HCT116 (cell line): ENCODE measurements at regions not wholly inside any gene's neighbourhood (a gene's known extent, or its start where the extent isn't known, plus 50 kb on each side); places are given as distances from the start of the nearest gene placed in this dataset.

Source experiments
- ELF1 ChIP-seq: IDR thresholded peaks from 2 replicates; pipeline ENCODE4 v1.6.1; 2012; ENCODE audit warnings: low read depth, borderline replicate concordance
- EZH2 ChIP-seq: fragments of 200-600 bp; sonication (generic); IDR thresholded peaks from 2 replicates; pipeline ENCODE4 v1.6.1; 2017; ENCODE audit warnings: antibody characterized with exemption, mixed run types
- EZH2phosphoT487 ChIP-seq: fragments of 200-600 bp; IDR thresholded peaks from 2 replicates; pipeline ENCODE4 v1.6.1; 2018; ENCODE audit warnings: antibody characterized with exemption, borderline replicate concordance
- JUND ChIP-seq: IDR thresholded peaks from 2 replicates; pipeline ENCODE4 v1.6.1; 2012
- POLR2A ChIP-seq: IDR thresholded peaks from 2 replicates; pipeline ENCODE4 v1.7.0; 2011; ENCODE audit warnings: borderline replicate concordance; ENCODE audit not compliant: insufficient read depth, insufficient read length; ENCODE audit errors: extremely low read depth
- SP1 ChIP-seq: IDR thresholded peaks from 2 replicates; pipeline ENCODE4 v1.6.1; 2012; ENCODE audit warnings: low read depth
- TCF7L2 ChIP-seq: IDR thresholded peaks from 2 replicates; pipeline ENCODE4 v1.7.0; 2011; ENCODE audit warnings: borderline replicate concordance, inconsistent platforms; ENCODE audit not compliant: insufficient read depth, insufficient read length; ENCODE audit errors: extremely low read depth
- ZNF274 ChIP-seq: fragments of 200-500 bp; sonication (Bioruptor generic); IDR thresholded peaks from 2 replicates; pipeline ENCODE4 v1.6.1; 2014; ENCODE audit warnings: mild to moderate bottlenecking, low read depth, low read length, inconsistent platforms
- TF ChIP-seq, protein P1 (sequence below), 3 experiments: fragments of 200-600 bp in 1 of 3; sonication (generic) in 1 of 3; IDR thresholded peaks in 2 of 3; conservative IDR thresholded peaks in 1 of 3; 2 replicates each; pipeline ENCODE4 v1.5.1; 2012 to 2017; ENCODE audit warnings: low read depth in 2 of 3, low read length in 2 of 3, antibody characterized with exemption in 1 of 3, borderline replicate concordance in 1 of 3, control low read depth in 1 of 3, mild to moderate bottlenecking in 1 of 3, mixed read lengths in 1 of 3, mixed run types in 1 of 3, moderate library complexity in 1 of 3; ENCODE audit not compliant: insufficient read depth in 1 of 3
- TF ChIP-seq, protein P2 (sequence below): IDR thresholded peaks from 2 replicates; pipeline ENCODE4 v1.6.1; 2012; ENCODE audit warnings: low read depth

DNA sequence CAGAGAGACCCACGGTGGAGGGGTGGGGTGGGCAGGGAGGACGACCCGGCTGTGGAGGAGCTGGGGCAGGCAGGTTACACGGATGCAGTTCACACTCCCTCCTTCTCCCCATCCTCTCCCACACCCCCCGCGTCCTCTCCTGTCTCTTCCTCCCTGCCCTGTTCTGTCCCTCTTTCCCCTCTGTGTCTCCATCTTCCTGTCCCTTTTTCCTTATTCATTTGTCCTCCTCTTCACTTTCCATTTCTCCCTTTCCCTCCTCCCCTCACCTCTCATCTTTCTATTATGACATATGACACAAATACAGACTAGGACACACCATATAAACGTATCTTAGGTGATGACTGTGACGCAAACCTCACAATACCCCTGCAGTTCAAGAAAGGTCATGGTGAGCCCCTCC lies 96.6 kb downstream of the SCGB2B2 start:
- TF ChIP-seq ELF1, result no peak
- TF ChIP-seq, protein P1, sequence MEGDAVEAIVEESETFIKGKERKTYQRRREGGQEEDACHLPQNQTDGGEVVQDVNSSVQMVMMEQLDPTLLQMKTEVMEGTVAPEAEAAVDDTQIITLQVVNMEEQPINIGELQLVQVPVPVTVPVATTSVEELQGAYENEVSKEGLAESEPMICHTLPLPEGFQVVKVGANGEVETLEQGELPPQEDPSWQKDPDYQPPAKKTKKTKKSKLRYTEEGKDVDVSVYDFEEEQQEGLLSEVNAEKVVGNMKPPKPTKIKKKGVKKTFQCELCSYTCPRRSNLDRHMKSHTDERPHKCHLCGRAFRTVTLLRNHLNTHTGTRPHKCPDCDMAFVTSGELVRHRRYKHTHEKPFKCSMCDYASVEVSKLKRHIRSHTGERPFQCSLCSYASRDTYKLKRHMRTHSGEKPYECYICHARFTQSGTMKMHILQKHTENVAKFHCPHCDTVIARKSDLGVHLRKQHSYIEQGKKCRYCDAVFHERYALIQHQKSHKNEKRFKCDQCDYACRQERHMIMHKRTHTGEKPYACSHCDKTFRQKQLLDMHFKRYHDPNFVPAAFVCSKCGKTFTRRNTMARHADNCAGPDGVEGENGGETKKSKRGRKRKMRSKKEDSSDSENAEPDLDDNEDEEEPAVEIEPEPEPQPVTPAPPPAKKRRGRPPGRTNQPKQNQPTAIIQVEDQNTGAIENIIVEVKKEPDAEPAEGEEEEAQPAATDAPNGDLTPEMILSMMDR (IDR thresholded peaks at IDR 0.05 in 2 of 3, conservative IDR thresholded peaks at IDR 0.05 in 1 of 3; ENCODE audit: borderline replicate concordance in 1 of 3, insufficient read depth in 1 of 3, low read depth in 2 of 3, low read length in 2 of 3), result no peak
- TF ChIP-seq JUND, result no peak
- no peak for TF ChIP-seq POLR2A
- TF ChIP-seq EZH2phosphoT487, result no peak
- no peak for TF ChIP-seq EZH2
- no peak for TF ChIP-seq ZNF274
- TF ChIP-seq SP1, result no peak
- TF ChIP-seq, protein P2, sequence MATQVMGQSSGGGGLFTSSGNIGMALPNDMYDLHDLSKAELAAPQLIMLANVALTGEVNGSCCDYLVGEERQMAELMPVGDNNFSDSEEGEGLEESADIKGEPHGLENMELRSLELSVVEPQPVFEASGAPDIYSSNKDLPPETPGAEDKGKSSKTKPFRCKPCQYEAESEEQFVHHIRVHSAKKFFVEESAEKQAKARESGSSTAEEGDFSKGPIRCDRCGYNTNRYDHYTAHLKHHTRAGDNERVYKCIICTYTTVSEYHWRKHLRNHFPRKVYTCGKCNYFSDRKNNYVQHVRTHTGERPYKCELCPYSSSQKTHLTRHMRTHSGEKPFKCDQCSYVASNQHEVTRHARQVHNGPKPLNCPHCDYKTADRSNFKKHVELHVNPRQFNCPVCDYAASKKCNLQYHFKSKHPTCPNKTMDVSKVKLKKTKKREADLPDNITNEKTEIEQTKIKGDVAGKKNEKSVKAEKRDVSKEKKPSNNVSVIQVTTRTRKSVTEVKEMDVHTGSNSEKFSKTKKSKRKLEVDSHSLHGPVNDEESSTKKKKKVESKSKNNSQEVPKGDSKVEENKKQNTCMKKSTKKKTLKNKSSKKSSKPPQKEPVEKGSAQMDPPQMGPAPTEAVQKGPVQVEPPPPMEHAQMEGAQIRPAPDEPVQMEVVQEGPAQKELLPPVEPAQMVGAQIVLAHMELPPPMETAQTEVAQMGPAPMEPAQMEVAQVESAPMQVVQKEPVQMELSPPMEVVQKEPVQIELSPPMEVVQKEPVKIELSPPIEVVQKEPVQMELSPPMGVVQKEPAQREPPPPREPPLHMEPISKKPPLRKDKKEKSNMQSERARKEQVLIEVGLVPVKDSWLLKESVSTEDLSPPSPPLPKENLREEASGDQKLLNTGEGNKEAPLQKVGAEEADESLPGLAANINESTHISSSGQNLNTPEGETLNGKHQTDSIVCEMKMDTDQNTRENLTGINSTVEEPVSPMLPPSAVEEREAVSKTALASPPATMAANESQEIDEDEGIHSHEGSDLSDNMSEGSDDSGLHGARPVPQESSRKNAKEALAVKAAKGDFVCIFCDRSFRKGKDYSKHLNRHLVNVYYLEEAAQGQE, result no peak
- TF ChIP-seq TCF7L2, result no peak
